ENCODE measurements at regions not wholly inside any gene's neighbourhood (a gene's known extent, or its start where the extent isn't known, plus 50 kb on each side); places are given as distances from the start of the nearest gene placed in this dataset.

GRCh38 chr10:94186722-94187121 is 176.0 kb downstream of the NOC3L start:
- no peaks in the 10 kb centered on the region for H3K36me3 Mint-ChIP-seq (ENCODE audit: low read depth)
- peaks cover 6% of the 10 kb centered on the region; the same call in 1 of the 2 replicates for H3K27me3 Mint-ChIP-seq (ENCODE audit: insufficient read depth)
- H3K4me1 Mint-ChIP-seq (ENCODE audit: low read depth) = peaks cover 31% of the 10 kb centered on the region
- H3K9me3 Mint-ChIP-seq = no peaks in the 10 kb centered on the region
- no peak overlapping the region for H3K27ac Mint-ChIP-seq
- no peak for TF ChIP-seq CTCF (IDR thresholded peaks at IDR 0.05)
- DNase-seq = no peak
- H3K4me3 Mint-ChIP-seq = no peak overlapping the region

- no peak for TF ChIP-seq CTCF (IDR thresholded peaks at IDR 0.05)
- no peaks in the 10 kb centered on the region for H3K9me3 Mint-ChIP-seq
These were observed 170.4 kb downstream of the NOC3L start for GRCh38 chr10:94192333-94192732.

GRCh38 chr10:94192974-94193373 is 169.8 kb downstream of the NOC3L start:
- Mint-ChIP-seq H3K4me3 (peak overlapping the region; percentile 4; the same call in 1 of the 2 replicates), H3K27me3 (ENCODE audit: insufficient read depth) (peaks cover 9% of the 10 kb centered on the region), H3K27ac (no peak overlapping the region), H3K4me1 (ENCODE audit: low read depth) (peaks cover 24% of the 10 kb centered on the region), H3K9me3 (no peaks in the 10 kb centered on the region), H3K36me3 (ENCODE audit: low read depth) (no peaks in the 10 kb centered on the region)
- DNase-seq = no peak
- no peak for TF ChIP-seq CTCF (IDR thresholded peaks at IDR 0.05)

More at GRCh38 chr10:94192333-94192732, 170.4 kb downstream of the NOC3L start:
- Mint-ChIP-seq H3K4me3 (no peak overlapping the region), H3K27me3 (ENCODE audit: insufficient read depth) (peaks cover 9% of the 10 kb centered on the region), H3K36me3 (ENCODE audit: low read depth) (no peaks in the 10 kb centered on the region), H3K4me1 (ENCODE audit: low read depth) (peaks cover 29% of the 10 kb centered on the region), H3K27ac (no peak overlapping the region)
- DNase-seq = no peak

- Mint-ChIP-seq H3K27ac (no peak overlapping the region), H3K4me1 (ENCODE audit: low read depth) (peaks cover 23% of the 10 kb centered on the region), H3K27me3 (ENCODE audit: insufficient read depth) (peaks cover 10% of the 10 kb centered on the region), H3K4me3 (peak overlapping the region; percentile 29), H3K9me3 (no peaks in the 10 kb centered on the region), H3K36me3 (ENCODE audit: low read depth) (no peaks in the 10 kb centered on the region)
- TF ChIP-seq CTCF (IDR thresholded peaks at IDR 0.05) = no peak
- DNase-seq = peak; percentile 37
These were observed 169.2 kb downstream of the NOC3L start for GRCh38 chr10:94193466-94193924.

- Mint-ChIP-seq H3K27me3 (ENCODE audit: insufficient read depth) (peaks cover 12% of the 10 kb centered on the region), H3K27ac (no peak overlapping the region; the same call in 1 of the 2 replicates), H3K9me3 (no peaks in the 10 kb centered on the region), H3K36me3 (ENCODE audit: low read depth) (no peaks in the 10 kb centered on the region), H3K4me3 (no peak overlapping the region), H3K4me1 (ENCODE audit: low read depth) (peaks cover 23% of the 10 kb centered on the region)
- DNase-seq = peak; percentile 46
- peak; percentile 21; the same call in 1 of the 2 replicates for TF ChIP-seq CTCF (IDR thresholded peaks at IDR 0.05)
These were observed 168.5 kb downstream of the NOC3L start for GRCh38 chr10:94194256-94194655.

- H3K36me3 Mint-ChIP-seq (ENCODE audit: low read depth) = no peaks in the 10 kb centered on the region
- no peak for TF ChIP-seq CTCF (IDR thresholded peaks at IDR 0.05)
- H3K4me1 Mint-ChIP-seq (ENCODE audit: low read depth) = peaks cover 27% of the 10 kb centered on the region
- H3K27ac Mint-ChIP-seq = no peak overlapping the region
- no peak overlapping the region for H3K4me3 Mint-ChIP-seq
- H3K27me3 Mint-ChIP-seq (ENCODE audit: insufficient read depth) = peaks cover 14% of the 10 kb centered on the region
- DNase-seq = no peak
- H3K9me3 Mint-ChIP-seq = no peaks in the 10 kb centered on the region
These were observed 165.5 kb downstream of the NOC3L start for GRCh38 chr10:94197241-94197640.
